Spinal cord (tissue), 9 donors: ENCODE measurements at regions not wholly inside any gene's neighbourhood (a gene's known extent, or its start where the extent isn't known, plus 50 kb on each side); places are given as distances from the start of the nearest gene placed in this dataset.

Source experiments
- DNase-seq, 6 donors: peaks; one replicate each; pipeline versions ENCODE4 v3.0.0 to v3.0.0-alpha.2; 2013 to 2015; ENCODE audit warnings: low spot score in 6 of 6, low read depth in 4 of 6
- H3K27ac ChIP-seq: one replicate; pipeline ENCODE4 v1.5.1; 2013; ENCODE audit warnings: low read depth, low read length, control low read depth
- H3K27me3 ChIP-seq: one replicate; pipeline ENCODE4 v1.6.1; 2013; ENCODE audit warnings: low read length; ENCODE audit not compliant: control insufficient read depth, insufficient read depth
- H3K36me3 ChIP-seq: one replicate; pipeline ENCODE4 v1.6.1; 2013; ENCODE audit warnings: low read length; ENCODE audit not compliant: control insufficient read depth, insufficient read depth
- H3K4me1 ChIP-seq: one replicate; pipeline ENCODE4 v1.6.1; 2013; ENCODE audit warnings: low read length; ENCODE audit not compliant: control insufficient read depth, insufficient read depth
- H3K4me3 ChIP-seq: one replicate; pipeline ENCODE4 v1.5.1; 2013; ENCODE audit warnings: low read depth, low read length, control low read depth
- H3K9me3 ChIP-seq: one replicate; pipeline ENCODE4 v1.6.1; 2013; ENCODE audit warnings: low read length; ENCODE audit not compliant: control insufficient read depth, insufficient read depth
- WGBS: methylation state at CpG from one replicate; pipeline ENCODE4 v1.1.5; 2013; ENCODE audit warnings: missing lambda C conversion rate; ENCODE audit not compliant: insufficient coverage; 5-methylcytosine and 5-hydroxymethylcytosine counted together
- donor health status: healthy.

GRCh38 chr7:115359955-115360354, 438.1 kb downstream of the MDFIC start:
- DNase-seq = peak in 1 of 6 donors; percentile 4
- Histone ChIP-seq H3K36me3 (no peaks in the 10 kb centered on the region), H3K27me3 (no peaks in the 10 kb centered on the region), H3K4me1 (no peaks in the 10 kb centered on the region), H3K27ac (no peak overlapping the region), H3K9me3 (peaks cover 2% of the 10 kb centered on the region), H3K4me3 (no peak overlapping the region)

GRCh38 chr7:115359119-115359518, 437.2 kb downstream of the MDFIC start:
- DNase-seq = no peak
- Histone ChIP-seq H3K9me3 (no peaks in the 10 kb centered on the region), H3K27ac (no peak overlapping the region), H3K4me3 (no peak overlapping the region), H3K27me3 (no peaks in the 10 kb centered on the region), H3K36me3 (no peaks in the 10 kb centered on the region), H3K4me1 (no peaks in the 10 kb centered on the region)
- WGBS = no CpG with 5 or more reads among the region's 1 CpG

DNA sequence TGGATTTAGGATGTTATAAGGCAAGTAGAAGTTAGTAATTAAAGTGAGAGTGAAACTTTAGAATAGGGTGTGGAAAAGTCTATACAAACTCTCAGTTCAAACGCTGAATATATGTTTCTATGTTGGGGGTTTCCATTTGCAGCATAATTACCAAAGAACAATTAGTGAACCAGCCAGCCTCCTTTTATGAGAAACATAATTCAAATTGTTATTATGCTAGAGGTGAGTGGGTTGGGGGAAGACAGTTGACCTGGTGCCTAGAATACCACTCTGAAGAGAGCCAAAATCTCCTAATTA, 435.8 kb downstream of the MDFIC start:
- no peaks in the 10 kb centered on the region for H3K4me1 ChIP-seq
- WGBS = no CpG with 5 or more reads among the region's 1 CpG
- H3K27me3 ChIP-seq = no peaks in the 10 kb centered on the region
- H3K27ac ChIP-seq = no peak overlapping the region
- no peaks in the 10 kb centered on the region for H3K9me3 ChIP-seq
- DNase-seq = no peak
- H3K36me3 ChIP-seq = no peaks in the 10 kb centered on the region
- H3K4me3 ChIP-seq = no peak overlapping the region

- Histone ChIP-seq H3K27me3 (no peaks in the 10 kb centered on the region), H3K27ac (no peak overlapping the region), H3K4me3 (no peak overlapping the region), H3K4me1 (no peaks in the 10 kb centered on the region), H3K9me3 (no peaks in the 10 kb centered on the region), H3K36me3 (no peaks in the 10 kb centered on the region)
- DNase-seq = peak in 1 of 6 donors; percentile 22
- WGBS = 50% methylated on average over 2 of the region's 7 CpGs
Observed at GRCh38 chr7:115356999-115357702, 435.3 kb downstream of the MDFIC start.

DNA sequence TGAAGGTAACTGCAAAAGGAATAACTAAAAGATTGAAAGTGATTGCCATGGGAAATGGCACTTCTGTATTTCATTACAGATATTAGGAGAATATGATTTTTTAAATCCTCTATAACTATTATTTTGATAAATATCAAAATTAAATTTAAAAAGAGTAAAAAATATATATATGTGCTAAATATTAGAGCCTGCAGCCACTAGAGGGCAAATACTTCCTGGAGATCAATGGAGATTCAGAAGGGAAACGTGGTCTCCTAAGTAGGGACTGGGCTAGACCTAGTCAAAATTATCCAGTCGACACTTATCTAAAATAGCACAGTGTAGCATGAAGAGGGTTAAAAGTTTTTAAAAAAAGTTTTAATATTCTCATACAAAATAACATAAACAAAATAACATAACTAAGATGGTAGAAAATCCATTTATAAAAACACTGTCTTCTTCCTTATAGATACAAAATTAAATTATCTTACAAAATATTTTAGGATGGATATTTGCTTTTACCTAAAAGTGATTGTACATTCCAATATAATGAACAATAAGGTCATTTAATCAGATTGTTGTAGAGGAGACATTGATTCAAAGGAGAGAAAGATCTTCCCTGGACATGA, 434.3 kb downstream of the MDFIC start:
- Histone ChIP-seq H3K27me3 (no peaks in the 10 kb centered on the region), H3K36me3 (no peaks in the 10 kb centered on the region), H3K9me3 (no peaks in the 10 kb centered on the region), H3K27ac (no peak overlapping the region), H3K4me3 (no peak overlapping the region), H3K4me1 (no peaks in the 10 kb centered on the region)
- DNase-seq = no peak
- no CpG with 5 or more reads among the region's 2 CpGs for WGBS

DNA sequence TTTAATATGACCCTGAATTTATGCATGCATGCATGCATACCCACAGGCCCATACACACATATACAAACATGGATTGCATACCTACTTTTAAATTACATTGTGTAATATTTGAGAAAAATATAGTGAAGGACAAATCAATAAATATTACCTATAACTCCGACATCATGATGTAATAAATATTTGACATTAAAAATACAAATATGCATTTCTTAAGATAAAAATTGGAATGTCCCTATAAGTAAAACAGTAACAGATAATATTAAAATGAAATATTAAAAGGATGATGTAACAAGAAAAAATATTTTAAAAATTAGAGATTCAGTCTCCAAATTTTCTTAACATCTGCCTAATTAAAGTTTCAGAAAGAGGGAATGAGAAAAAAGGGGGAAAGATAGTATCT, 433.0 kb downstream of the MDFIC start:
- Histone ChIP-seq H3K27me3 (no peaks in the 10 kb centered on the region), H3K9me3 (no peaks in the 10 kb centered on the region), H3K4me1 (no peaks in the 10 kb centered on the region), H3K27ac (no peak overlapping the region), H3K4me3 (no peak overlapping the region), H3K36me3 (no peaks in the 10 kb centered on the region)
- no peak for DNase-seq
- WGBS = no CpG with 5 or more reads among the region's 1 CpG

GRCh38 chr7:115352375-115352774, 430.5 kb downstream of the MDFIC start:
- no peaks in the 10 kb centered on the region for H3K27me3 ChIP-seq
- no peaks in the 10 kb centered on the region for H3K9me3 ChIP-seq
- no peaks in the 10 kb centered on the region for H3K36me3 ChIP-seq
- H3K4me1 ChIP-seq = no peaks in the 10 kb centered on the region
- WGBS = 83% methylated on average over 1 of the region's 2 CpGs
- no peak overlapping the region for H3K4me3 ChIP-seq
- no peak for DNase-seq
- no peak overlapping the region for H3K27ac ChIP-seq

GRCh38 chr7:115350764-115351163, 428.9 kb downstream of the MDFIC start:
- H3K27ac ChIP-seq = no peak overlapping the region
- no peaks in the 10 kb centered on the region for H3K9me3 ChIP-seq
- no peaks in the 10 kb centered on the region for H3K4me1 ChIP-seq
- DNase-seq = no peak
- H3K27me3 ChIP-seq = no peaks in the 10 kb centered on the region
- no peak overlapping the region for H3K4me3 ChIP-seq
- no CpG with 5 or more reads among the region's 1 CpG for WGBS
- no peaks in the 10 kb centered on the region for H3K36me3 ChIP-seq

- Histone ChIP-seq H3K4me3 (no peak overlapping the region), H3K4me1 (no peaks in the 10 kb centered on the region), H3K36me3 (no peaks in the 10 kb centered on the region), H3K27me3 (no peaks in the 10 kb centered on the region), H3K9me3 (no peaks in the 10 kb centered on the region), H3K27ac (no peak overlapping the region)
- WGBS = no CpG with 5 or more reads among the region's 1 CpG
- no peak for DNase-seq
Observed at GRCh38 chr7:115349635-115350034, 427.7 kb downstream of the MDFIC start.

GRCh38 chr7:115346685-115347084, 424.8 kb downstream of the MDFIC start:
- Histone ChIP-seq H3K4me1 (no peaks in the 10 kb centered on the region), H3K27me3 (no peaks in the 10 kb centered on the region), H3K27ac (no peak overlapping the region), H3K4me3 (no peak overlapping the region), H3K36me3 (no peaks in the 10 kb centered on the region), H3K9me3 (no peaks in the 10 kb centered on the region)
- DNase-seq = no peak
- WGBS = no CpG with 5 or more reads among the region's 1 CpG
